Activated naive CD4-positive, alpha-beta T cell treated with anti-CD3 and anti-CD28 coated beads for 36 hours (primary cell): ENCODE measurements at regions not wholly inside any gene's neighbourhood (a gene's known extent, or its start where the extent isn't known, plus 50 kb on each side); places are given as distances from the start of the nearest gene placed in this dataset.
"Not testable (repeated sequence)": the region's sequence is repeated elsewhere in the genome, so short reads cannot be mapped to it uniquely, and the experiment has no call there.

Source experiments
- CTCF ChIA-PET: fragments of 350-600 bp; sonication (Branson Sonifier 250); formaldehyde crosslinking; loops from one replicate; lab custom pipeline; 2021; ENCODE audit warnings: antibody characterized with exemption; lab: Charles Lee
- DNase-seq: peaks from one replicate; pipeline ENCODE4 v3.0.0-alpha.2; 2020
- H3K27ac Mint-ChIP-seq: one replicate; pipeline ENCODE4 v1.8.0; 2021; ENCODE audit warnings: mild to moderate bottlenecking, mixed read lengths
- H3K27me3 Mint-ChIP-seq: one replicate; pipeline ENCODE4 v1.8.0; 2021; ENCODE audit warnings: low read depth, mixed read lengths
- H3K36me3 Mint-ChIP-seq: one replicate; pipeline ENCODE4 v1.8.0; 2021; ENCODE audit warnings: low read depth, mixed read lengths
- H3K4me1 Mint-ChIP-seq: one replicate; pipeline ENCODE4 v1.8.0; 2021; ENCODE audit warnings: low read depth, mixed read lengths
- H3K4me3 Mint-ChIP-seq: one replicate; pipeline ENCODE4 v1.8.0; 2021; ENCODE audit warnings: mild to moderate bottlenecking, moderate library complexity, mixed read lengths
- H3K9me3 Mint-ChIP-seq: one replicate; pipeline ENCODE4 v1.8.0; 2021; ENCODE audit warnings: mixed read lengths
- intact Hi-C: fragments of 100-400 bp; cut with micrococcal nuclease; formaldehyde crosslinking; loops from one replicate; pipeline ENCODE4 v1.15.1; 2023

GRCh38 chr13:104565888-104566287 lies 1499.7 kb upstream of the SLC10A2 start:
- H3K4me3 Mint-ChIP-seq, result no peak overlapping the region
- intact Hi-C loops, result no loop called here
- CTCF ChIA-PET, result no interaction called here
- no peak overlapping the region for H3K27ac Mint-ChIP-seq
- no peak for DNase-seq
- no peaks in the 10 kb centered on the region for H3K9me3 Mint-ChIP-seq
- H3K36me3 Mint-ChIP-seq, result no peaks in the 10 kb centered on the region
- H3K27me3 Mint-ChIP-seq, result peaks cover 4% of the 10 kb centered on the region
- no peaks in the 10 kb centered on the region for H3K4me1 Mint-ChIP-seq

DNA sequence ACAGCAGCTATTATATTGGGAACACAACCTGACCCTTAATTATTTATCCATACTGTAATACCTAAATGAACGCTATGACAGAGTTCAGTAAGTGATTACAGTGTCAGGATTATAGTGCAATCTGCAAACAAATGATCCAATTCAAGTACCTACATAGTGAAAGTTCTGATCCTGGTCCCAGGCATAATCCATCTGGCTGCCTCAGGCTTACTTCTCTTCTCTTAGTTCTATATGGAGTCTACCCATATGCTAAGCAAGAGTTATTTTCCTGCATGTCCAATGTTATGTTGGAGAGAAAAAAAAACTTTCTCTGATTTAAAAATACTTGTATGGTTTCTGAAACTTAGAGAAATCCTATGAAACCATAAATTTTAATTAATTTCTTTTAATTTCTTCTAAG lies 1487.7 kb upstream of the SLC10A2 start:
- CTCF ChIA-PET, result no interaction called here
- Mint-ChIP-seq H3K36me3 (no peaks in the 10 kb centered on the region), H3K27ac (no peak overlapping the region), H3K4me1 (no peaks in the 10 kb centered on the region), H3K9me3 (peaks cover 1% of the 10 kb centered on the region), H3K4me3 (no peak overlapping the region), H3K27me3 (peaks cover under 1% of the 10 kb centered on the region)
- intact Hi-C loops, result no loop called here
- no peak for DNase-seq

DNA sequence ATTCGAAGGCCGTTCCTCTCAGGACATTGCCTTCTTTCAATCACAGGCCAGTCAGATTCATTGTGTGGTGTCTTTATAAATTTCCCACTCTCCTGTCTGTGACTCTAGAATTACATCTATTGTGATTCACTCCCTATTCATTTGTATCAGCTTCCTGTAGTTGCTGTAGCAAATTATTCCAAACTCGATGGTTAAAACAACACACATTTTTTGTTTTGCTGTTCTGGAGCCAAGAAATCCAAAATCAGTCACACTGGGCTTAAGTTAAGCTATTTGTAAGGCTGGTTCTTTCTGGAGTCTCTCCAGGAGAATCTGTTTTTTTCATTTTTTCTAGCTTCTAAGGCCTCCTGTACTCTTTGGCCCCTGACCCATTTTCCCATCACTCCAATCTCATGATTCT lies 1487.0 kb upstream of the SLC10A2 start:
- intact Hi-C loops, result no loop called here
- H3K27me3 Mint-ChIP-seq, result peaks cover 4% of the 10 kb centered on the region

GRCh38 chr13:104534847-104535246 lies 1468.6 kb upstream of the SLC10A2 start:
- DNase-seq, result no peak
- no peak overlapping the region for H3K27ac Mint-ChIP-seq

More for the DNA sequence above, 1487.0 kb upstream of the SLC10A2 start:
- DNase-seq, result no peak
- H3K4me3 Mint-ChIP-seq, result no peak overlapping the region
- no peak overlapping the region for H3K27ac Mint-ChIP-seq
- CTCF ChIA-PET, result no interaction called here
- H3K36me3 Mint-ChIP-seq, result no peaks in the 10 kb centered on the region
- peaks cover 1% of the 10 kb centered on the region for H3K9me3 Mint-ChIP-seq
- H3K4me1 Mint-ChIP-seq, result no peaks in the 10 kb centered on the region

DNA sequence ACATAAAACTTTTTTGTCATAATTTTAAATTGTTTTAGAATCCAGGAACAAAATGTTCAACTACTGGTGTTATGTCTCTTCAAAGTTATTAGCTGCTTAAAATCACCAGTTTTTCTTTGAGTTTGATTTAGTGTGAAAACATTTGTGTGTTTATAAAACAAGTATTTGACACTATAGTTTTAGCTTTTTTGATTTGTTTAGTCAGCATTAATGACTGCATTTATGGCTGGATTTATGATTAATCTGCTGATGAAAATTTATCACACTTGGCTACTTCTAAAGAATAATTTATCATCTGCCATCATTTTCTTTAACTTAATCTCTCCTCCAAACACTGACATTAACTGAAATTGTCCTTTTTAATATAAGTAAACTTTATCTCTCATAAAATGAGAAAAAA lies 1465.9 kb upstream of the SLC10A2 start:
- Mint-ChIP-seq H3K27ac (no peak overlapping the region), H3K27me3 (no peaks in the 10 kb centered on the region), H3K4me1 (no peaks in the 10 kb centered on the region), H3K9me3 (peaks cover 1% of the 10 kb centered on the region), H3K36me3 (no peaks in the 10 kb centered on the region), H3K4me3 (no peak overlapping the region)
- intact Hi-C loops, result no loop called here
- no peak for DNase-seq
- CTCF ChIA-PET, result no interaction called here

More at GRCh38 chr13:104534847-104535246, 1468.6 kb upstream of the SLC10A2 start:
- peaks cover 1% of the 10 kb centered on the region for H3K9me3 Mint-ChIP-seq
- no peaks in the 10 kb centered on the region for H3K36me3 Mint-ChIP-seq
- H3K4me3 Mint-ChIP-seq, result no peak overlapping the region
- H3K4me1 Mint-ChIP-seq, result no peaks in the 10 kb centered on the region
- CTCF ChIA-PET, result no interaction called here
- intact Hi-C loops, result no loop called here
- H3K27me3 Mint-ChIP-seq, result no peaks in the 10 kb centered on the region

GRCh38 chr13:104530741-104531140 lies 1464.5 kb upstream of the SLC10A2 start:
- Mint-ChIP-seq H3K9me3 (peaks cover 1% of the 10 kb centered on the region), H3K4me3 (no peak overlapping the region), H3K27ac (no peak overlapping the region), H3K36me3 (no peaks in the 10 kb centered on the region), H3K27me3 (no peaks in the 10 kb centered on the region), H3K4me1 (no peaks in the 10 kb centered on the region)
- intact Hi-C loops, result no loop called here
- CTCF ChIA-PET, result no interaction called here
- no peak for DNase-seq

GRCh38 chr13:104526561-104526960 lies 1460.3 kb upstream of the SLC10A2 start:
- no peak overlapping the region for H3K27ac Mint-ChIP-seq
- CTCF ChIA-PET, result no interaction called here
- DNase-seq, result no peak
- no peaks in the 10 kb centered on the region for H3K27me3 Mint-ChIP-seq
- no peaks in the 10 kb centered on the region for H3K9me3 Mint-ChIP-seq
- intact Hi-C loops, result no loop called here
- no peak overlapping the region for H3K4me3 Mint-ChIP-seq
- H3K36me3 Mint-ChIP-seq, result no peaks in the 10 kb centered on the region
- H3K4me1 Mint-ChIP-seq, result no peaks in the 10 kb centered on the region

DNA sequence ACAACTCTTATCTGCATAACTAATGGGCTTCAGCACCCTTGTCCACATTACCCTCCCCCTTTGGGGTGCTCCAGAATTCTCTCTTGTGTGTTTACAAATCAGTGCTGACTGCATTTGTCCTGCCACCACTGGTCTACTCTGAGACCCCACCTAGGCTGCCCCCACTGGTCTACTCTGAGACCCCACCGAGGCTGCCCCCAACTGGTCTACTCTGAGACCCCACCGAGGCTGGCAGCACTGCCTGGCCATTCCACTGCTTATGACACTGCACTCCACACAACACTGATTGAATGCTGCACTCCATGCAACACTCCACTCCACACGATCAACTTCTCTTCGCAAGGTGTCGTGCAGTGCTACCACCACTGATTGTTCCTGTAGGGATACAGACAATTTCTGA lies 1459.2 kb upstream of the SLC10A2 start:
- H3K27ac Mint-ChIP-seq, result no peak overlapping the region
- no peaks in the 10 kb centered on the region for H3K27me3 Mint-ChIP-seq
- no peak for DNase-seq
- H3K4me1 Mint-ChIP-seq, result no peaks in the 10 kb centered on the region
- H3K36me3 Mint-ChIP-seq, result no peaks in the 10 kb centered on the region
- H3K9me3 Mint-ChIP-seq, result peaks cover 2% of the 10 kb centered on the region
- intact Hi-C loops, result no loop called here
- H3K4me3 Mint-ChIP-seq, result no peak overlapping the region
- CTCF ChIA-PET, result no interaction called here

GRCh38 chr13:104522235-104523072 lies 1456.2 kb upstream of the SLC10A2 start:
- Mint-ChIP-seq H3K4me1 (no peaks in the 10 kb centered on the region), H3K27ac (no peak overlapping the region), H3K36me3 (no peaks in the 10 kb centered on the region), H3K4me3 (no peak overlapping the region), H3K27me3 (no peaks in the 10 kb centered on the region), H3K9me3 (peaks cover 2% of the 10 kb centered on the region)
- intact Hi-C loops, result no loop called here
- CTCF ChIA-PET, result no interaction called here
- DNase-seq, result no peak

DNA sequence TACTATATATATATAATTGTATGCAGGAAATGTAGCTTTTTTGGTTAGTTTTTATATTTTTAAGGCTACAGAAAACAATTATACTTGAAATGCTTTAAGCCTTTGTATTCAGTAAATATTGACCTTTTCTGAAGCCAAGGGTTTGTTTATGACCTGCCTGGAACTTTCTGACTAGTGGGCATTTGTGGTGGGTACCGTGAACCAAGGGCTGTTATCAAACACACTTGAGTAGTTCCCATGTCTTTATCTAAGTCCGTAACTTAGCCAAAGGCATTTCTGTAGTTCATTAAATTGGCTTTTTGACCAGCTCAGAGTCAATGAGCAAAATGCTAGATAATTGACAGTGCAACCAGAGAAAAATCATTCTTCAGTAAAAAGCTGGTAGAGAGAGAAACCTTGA lies 1444.2 kb upstream of the SLC10A2 start:
- Mint-ChIP-seq H3K36me3 (no peaks in the 10 kb centered on the region), H3K27me3 (no peaks in the 10 kb centered on the region), H3K4me3 (no peak overlapping the region), H3K27ac (no peak overlapping the region), H3K4me1 (no peaks in the 10 kb centered on the region), H3K9me3 (peaks cover 3% of the 10 kb centered on the region)
- intact Hi-C loops, result no loop called here
- CTCF ChIA-PET, result no interaction called here
- no peak for DNase-seq

DNA sequence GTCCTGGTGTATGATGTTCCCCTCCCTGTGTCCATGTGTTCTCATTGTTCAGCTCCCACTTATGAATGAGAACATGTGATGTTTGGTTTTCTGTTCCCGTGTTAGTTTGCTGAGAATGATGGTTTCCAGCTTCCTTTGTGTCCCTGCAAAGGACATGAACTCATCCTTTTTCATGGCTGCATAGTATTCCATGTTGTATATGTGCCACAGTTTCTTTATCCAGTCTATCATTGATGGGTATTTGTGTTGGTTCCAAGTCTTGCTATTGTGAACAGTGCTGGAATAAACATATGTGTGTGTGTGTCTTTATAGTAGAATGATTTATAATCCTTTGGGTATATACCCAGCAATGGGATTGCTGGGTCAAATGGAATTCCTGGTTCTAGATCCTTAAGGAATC lies 1427.3 kb upstream of the SLC10A2 start:
- CTCF ChIA-PET, intact Hi-C loops, H3K4me3 Mint-ChIP-seq: not testable (repeated sequence)

GRCh38 chr13:104491916-104492315 lies 1425.7 kb upstream of the SLC10A2 start:
- H3K27me3 Mint-ChIP-seq, result no peaks in the 10 kb centered on the region

More for the DNA sequence above, 1427.3 kb upstream of the SLC10A2 start:
- not testable (repeated sequence) for DNase-seq, H3K36me3 Mint-ChIP-seq, H3K4me1 Mint-ChIP-seq, H3K27me3 Mint-ChIP-seq, H3K27ac Mint-ChIP-seq
- H3K9me3 Mint-ChIP-seq, result peaks cover 13% of the 10 kb centered on the region

GRCh38 chr13:104487006-104487405 lies 1420.8 kb upstream of the SLC10A2 start:
- no peak overlapping the region for H3K4me3 Mint-ChIP-seq

More at GRCh38 chr13:104491916-104492315, 1425.7 kb upstream of the SLC10A2 start:
- no peak overlapping the region for H3K4me3 Mint-ChIP-seq
- intact Hi-C loops, result no loop called here
- DNase-seq, result no peak
- no peaks in the 10 kb centered on the region for H3K4me1 Mint-ChIP-seq
- CTCF ChIA-PET, result interaction anchor here (0.6 kb wide), 1 partner anchor 1178 kb away, joined by 3 read pairs; no protein-coding TSS in a partner anchor
- peaks cover 13% of the 10 kb centered on the region for H3K9me3 Mint-ChIP-seq
- H3K36me3 Mint-ChIP-seq, result no peaks in the 10 kb centered on the region
- H3K27ac Mint-ChIP-seq, result no peak overlapping the region

More at GRCh38 chr13:104487006-104487405, 1420.8 kb upstream of the SLC10A2 start:
- Mint-ChIP-seq H3K4me1 (no peaks in the 10 kb centered on the region), H3K27me3 (no peaks in the 10 kb centered on the region), H3K36me3 (no peaks in the 10 kb centered on the region), H3K9me3 (peaks cover 1% of the 10 kb centered on the region), H3K27ac (no peak overlapping the region)
- DNase-seq, result no peak
- intact Hi-C loops, result no loop called here
- CTCF ChIA-PET, result no interaction called here
